Keratinocyte (primary cell): ENCODE measurements at regions not wholly inside any gene's neighbourhood (a gene's known extent, or its start where the extent isn't known, plus 50 kb on each side); places are given as distances from the start of the nearest gene placed in this dataset.

Experiments
- EZH2 ChIP-seq: IDR thresholded peaks from one replicate; pipeline ENCODE4 v1.6.1; 2012; ENCODE audit warnings: inconsistent platforms, mild to moderate bottlenecking, low read length, moderate library complexity
- TF ChIP-seq, protein P1 (sequence below), 3 experiments: IDR thresholded peaks in 1 of 3; conservative IDR thresholded peaks in 1 of 3; optimal IDR thresholded peaks in 1 of 3; 2 replicates in 2 of 3; 3 replicates in 1 of 3; pipeline versions ENCODE3 to v1.5.1; 2011; ENCODE audit warnings: low read length in 3 of 3, mild to moderate bottlenecking in 3 of 3, moderate library complexity in 2 of 3, control low read depth in 1 of 3, inconsistent platforms in 1 of 3; ENCODE audit not compliant: insufficient read depth in 2 of 3; ENCODE audit errors: extremely low read depth in 1 of 3

DNA sequence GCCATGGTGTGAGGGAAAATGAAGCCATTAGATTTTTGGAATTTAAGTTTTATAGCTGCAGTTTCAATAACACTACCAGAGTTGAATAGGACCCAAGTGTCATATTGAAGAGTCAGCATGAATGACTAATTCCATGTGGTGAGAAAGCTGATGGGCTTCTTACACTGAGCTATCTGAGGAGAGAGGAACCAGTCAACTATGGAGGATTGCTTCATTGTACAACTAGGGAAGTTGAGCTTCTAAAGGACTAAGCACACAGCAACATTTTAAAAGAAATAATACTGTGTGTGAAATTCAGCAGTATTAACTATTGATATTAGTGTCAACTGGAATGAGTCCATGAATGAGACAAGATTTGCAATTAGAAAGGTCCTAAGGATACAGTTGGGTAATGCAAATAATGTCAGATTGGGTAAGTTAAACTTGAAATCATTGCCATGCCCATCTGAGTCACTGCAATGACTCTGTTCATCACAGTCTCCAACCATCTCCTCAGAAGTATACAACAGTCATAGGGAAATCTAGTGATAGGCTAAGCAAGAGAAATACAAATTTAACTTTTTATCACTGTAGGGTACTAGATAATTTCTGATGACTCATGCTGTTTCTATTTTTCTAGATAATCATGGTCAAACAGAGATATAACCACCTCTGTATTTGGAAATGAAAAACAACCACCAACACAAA, 394.2 kb downstream of the FSCB start:
- TF ChIP-seq, protein P1, sequence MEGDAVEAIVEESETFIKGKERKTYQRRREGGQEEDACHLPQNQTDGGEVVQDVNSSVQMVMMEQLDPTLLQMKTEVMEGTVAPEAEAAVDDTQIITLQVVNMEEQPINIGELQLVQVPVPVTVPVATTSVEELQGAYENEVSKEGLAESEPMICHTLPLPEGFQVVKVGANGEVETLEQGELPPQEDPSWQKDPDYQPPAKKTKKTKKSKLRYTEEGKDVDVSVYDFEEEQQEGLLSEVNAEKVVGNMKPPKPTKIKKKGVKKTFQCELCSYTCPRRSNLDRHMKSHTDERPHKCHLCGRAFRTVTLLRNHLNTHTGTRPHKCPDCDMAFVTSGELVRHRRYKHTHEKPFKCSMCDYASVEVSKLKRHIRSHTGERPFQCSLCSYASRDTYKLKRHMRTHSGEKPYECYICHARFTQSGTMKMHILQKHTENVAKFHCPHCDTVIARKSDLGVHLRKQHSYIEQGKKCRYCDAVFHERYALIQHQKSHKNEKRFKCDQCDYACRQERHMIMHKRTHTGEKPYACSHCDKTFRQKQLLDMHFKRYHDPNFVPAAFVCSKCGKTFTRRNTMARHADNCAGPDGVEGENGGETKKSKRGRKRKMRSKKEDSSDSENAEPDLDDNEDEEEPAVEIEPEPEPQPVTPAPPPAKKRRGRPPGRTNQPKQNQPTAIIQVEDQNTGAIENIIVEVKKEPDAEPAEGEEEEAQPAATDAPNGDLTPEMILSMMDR (optimal IDR thresholded peaks at IDR 0.05 in 1 of 3, IDR thresholded peaks at IDR 0.05 in 1 of 3, conservative IDR thresholded peaks at IDR 0.05 in 1 of 3; ENCODE audit: extremely low read depth in 1 of 3, insufficient read depth in 2 of 3, low read length in 3 of 3): no peak
- no peak for TF ChIP-seq EZH2
